ENCODE measurements at regions not wholly inside any gene's neighbourhood (a gene's known extent, or its start where the extent isn't known, plus 50 kb on each side); places are given as distances from the start of the nearest gene placed in this dataset.
A peak's percentile ranks its signal among the peaks of the same experiment; 100 is the strongest.

DNA sequence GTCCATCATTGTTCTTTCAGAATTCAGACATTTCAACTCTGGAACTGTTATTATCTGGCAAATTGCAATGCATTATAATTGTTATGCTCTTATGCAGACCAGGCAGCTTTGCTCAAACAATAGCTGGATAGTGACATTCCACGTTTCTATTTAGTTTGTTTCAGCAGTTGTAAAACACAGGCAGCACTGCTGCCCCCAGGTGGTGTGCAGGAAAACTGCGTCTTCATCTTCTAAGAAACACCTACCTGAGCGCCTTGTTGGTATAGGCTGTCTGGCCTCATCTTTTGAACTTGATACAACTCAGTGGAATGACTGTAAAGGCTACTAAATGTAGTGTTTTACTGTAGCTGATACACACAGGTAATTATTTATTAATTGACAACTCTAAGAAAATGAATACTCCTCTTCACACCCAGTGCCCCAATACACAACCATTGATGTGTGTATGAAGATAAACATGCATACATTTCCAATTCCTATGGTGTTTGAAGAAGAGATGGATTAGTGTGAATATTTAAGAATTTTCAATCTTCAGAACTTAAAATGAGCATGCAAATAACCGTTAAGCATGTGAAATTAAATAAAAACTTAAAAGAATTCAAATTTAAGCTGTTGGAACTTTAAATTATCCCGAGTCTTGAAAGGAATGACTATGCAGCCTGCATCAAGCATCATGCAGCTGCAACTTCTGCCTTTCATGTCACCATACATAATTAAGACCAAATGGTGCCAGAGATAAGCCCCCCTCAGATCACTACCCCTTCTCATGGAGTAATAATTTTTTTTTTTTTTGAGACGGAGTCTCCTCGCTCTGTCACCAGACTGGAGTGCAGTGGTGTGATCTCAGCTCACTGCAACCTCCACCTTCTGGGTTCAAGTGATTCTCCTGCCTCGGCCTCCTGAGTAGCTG is 85.6 kb downstream of the CD8B2 start:
- no peak for DNase-seq (ENCODE audit: low read depth in 2 of 2, low spot score in 1 of 2)

DNA sequence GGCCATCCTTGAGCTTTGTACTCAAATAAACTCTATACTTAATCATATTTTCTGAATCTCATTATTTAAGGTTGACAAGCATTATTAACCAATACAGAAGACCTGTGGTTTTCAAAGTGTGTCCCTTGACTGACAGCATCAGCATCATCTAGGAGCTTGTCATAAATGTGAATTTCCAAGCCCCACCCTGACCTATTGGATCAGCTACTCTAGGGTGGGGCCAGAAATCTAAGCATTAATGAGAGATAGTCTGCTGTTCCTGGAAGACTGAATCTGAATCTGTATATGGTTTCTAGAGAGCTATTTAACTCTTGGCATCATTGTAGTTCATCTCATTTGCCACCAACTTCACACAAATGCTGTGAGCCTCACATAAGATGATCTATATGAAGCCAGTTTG is 86.6 kb downstream of the CD8B2 start:
- no peak for DNase-seq (ENCODE audit: low read depth in 2 of 2, low spot score in 1 of 2)

DNA sequence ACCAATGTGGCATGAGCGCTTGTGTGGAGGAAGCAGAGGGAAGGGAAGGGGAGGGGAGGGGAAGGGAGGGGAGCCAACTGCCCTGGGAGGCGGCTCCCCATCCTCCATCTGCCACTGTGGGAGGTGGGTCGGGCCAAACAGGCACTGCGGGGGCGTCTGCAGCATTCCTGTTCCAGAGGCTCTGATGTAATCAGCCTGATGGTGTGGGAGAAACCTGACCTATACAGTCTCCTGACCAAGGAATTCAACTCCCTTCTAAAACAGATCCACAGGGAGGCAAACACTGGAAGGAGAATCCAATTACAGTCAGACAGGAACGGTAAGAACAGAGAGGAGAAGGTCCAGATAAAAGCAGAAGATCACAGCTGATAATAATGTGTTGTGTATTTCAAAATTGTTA is 88.8 kb downstream of the CD8B2 start:
- no peak for DNase-seq (ENCODE audit: low read depth in 2 of 2, low spot score in 1 of 2)

DNA sequence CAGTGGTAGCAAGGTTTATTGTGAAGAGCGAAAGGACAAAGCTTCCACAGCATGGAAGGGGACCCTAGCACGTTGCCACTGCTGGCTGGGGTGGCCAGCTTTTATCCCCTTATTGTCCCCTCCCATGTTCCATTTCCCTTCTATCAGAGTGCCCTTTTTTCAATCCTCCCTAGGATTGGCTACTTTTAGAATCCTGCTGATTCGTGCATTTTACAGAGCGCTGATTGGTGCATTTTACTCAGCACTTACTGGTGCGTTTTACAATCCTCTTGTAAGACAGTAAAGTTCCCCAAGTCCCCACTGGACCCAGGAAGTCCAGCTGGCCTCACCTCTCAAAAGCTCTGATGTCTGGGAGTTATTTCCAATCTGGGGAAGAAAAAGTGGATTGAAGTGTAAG is 90.1 kb downstream of the CD8B2 start:
- DNase-seq (ENCODE audit: low read depth in 2 of 2, low spot score in 1 of 2) = no peak

DNA sequence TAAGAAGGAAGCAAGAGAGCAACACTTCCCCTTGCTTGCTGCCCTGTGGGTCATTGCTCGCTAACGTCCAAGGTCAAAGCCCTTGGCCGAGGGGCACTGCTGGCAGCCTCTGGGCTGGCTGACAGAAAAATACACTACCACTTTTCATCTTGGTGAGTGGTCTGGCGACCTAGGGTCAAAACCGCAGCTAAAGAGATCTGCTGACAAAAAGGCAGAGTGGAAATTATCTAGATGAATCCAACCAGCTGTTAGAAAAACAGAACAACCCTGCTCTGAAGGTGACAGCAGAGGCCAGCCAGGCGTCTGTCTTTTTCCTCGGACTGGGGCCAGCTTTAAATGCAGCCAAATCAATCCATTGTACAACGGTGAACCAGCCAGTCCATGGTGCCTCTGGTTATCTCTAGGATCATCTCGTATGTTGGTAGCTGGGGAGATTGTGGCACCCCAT is 92.6 kb downstream of the CD8B2 start:
- no peak for DNase-seq (ENCODE audit: low read depth in 2 of 2, low spot score in 1 of 2)

DNA sequence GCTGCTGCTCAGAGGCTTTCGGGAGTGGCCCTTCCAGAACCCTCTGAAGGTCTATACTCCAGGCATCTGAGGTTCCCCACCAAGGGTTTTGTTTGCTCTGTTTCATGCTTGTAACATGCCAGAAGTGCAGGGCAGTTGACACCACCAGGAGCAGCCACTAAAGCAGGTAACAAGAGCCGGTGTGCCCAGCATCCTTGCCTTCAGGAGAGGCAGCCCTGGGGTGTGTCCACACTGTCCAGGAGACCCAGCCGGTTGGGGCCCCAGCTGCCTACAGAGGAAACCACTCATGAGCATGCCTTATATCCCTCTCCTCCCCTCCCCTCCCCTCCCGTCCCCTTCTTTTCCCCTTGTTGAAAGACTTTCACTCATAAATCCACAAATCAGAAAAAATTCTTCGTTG is 93.1 kb downstream of the CD8B2 start:
- DNase-seq (ENCODE audit: low read depth in 2 of 2, low spot score in 1 of 2) = no peak

DNA sequence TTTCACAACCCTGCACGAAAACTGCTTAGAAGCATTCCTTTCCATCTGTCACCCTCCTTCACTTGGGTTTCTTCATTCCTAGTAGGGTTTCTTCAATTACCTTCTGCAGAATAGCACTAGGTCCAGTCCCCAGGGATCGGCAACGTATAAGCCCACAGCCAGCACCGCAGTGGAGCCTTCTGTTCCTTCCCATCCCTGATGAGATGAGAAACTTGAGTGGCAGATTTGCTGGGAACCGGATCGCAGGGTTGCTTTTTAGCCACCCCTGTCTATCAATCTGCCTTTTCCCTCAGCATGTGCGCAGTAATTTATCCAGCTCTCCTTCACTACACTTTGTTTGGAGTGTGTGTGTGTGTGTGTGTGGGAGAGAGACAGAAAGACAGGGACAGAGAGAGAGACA is 94.2 kb downstream of the CD8B2 start:
- no peak for DNase-seq (ENCODE audit: low read depth in 2 of 2, low spot score in 1 of 2)

DNA sequence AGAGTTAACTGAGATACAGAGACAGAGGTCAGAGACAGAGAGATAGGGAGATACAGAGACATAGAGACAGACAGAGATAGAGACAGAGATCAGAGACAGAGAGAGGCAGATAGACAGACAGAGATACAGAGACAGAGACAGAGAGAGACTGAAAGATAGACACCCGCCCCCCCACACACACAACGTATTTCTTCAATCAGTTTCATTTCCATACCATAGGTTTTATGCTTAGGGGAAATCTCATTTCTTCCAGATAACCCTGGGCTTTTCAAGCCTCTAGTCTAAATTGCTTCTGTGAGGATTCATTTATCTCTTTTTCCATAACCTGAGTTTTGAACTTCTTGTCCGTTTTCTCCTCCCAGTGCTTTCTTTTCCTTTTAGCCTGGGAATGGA is 94.6 kb downstream of the CD8B2 start:
- DNase-seq (ENCODE audit: low read depth in 2 of 2, low spot score in 1 of 2) = no peak

DNA sequence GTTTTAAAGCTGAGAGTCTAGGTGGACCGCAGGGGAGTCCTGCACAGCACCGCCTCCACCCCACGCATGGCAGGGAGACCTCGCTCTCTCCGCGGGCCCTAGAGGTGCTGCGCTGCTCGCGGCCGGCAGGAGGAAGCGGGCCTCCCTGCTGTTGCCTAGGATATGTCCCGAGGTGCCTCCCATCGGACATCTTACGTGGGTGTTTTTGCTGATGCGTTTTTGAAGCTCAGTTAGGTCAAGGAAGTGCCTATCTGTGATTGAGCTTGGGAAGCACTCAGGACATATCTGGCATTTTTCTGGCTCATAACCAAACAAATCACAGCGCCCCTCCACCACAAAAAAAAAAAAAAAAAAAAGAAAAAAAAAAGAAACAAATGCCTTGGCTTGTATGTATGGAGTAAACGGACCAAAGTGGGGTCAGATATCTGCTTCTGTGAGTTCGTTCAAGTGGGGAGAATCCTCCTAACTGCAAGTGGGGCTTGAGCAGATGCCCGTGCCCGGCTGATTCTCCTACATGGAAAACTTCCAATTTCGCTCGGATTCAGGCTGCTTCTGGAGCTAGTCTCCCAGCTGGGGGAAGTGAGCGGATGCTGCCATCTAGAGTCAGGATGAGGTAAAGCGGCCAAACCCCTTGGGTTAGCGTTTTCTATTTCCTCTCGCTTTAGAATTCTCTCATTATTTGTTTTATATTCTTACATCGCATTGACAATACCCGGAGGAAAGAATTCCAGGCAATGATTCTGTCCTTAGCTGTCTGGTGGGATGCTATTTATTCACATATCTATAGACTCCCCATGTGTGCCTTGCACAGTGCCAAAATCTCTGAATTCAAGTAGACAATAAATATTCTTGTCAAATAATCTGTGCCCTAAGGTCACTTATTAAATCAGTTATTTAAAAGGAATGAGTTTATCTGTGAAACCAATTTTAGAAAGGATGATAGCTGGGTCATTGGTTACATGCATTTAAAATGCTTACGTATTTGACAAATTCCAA is 95.3 kb downstream of the CD8B2 start:
- peak; percentile 21 to 31 for DNase-seq (ENCODE audit: low read depth in 2 of 2, low spot score in 1 of 2)

DNA sequence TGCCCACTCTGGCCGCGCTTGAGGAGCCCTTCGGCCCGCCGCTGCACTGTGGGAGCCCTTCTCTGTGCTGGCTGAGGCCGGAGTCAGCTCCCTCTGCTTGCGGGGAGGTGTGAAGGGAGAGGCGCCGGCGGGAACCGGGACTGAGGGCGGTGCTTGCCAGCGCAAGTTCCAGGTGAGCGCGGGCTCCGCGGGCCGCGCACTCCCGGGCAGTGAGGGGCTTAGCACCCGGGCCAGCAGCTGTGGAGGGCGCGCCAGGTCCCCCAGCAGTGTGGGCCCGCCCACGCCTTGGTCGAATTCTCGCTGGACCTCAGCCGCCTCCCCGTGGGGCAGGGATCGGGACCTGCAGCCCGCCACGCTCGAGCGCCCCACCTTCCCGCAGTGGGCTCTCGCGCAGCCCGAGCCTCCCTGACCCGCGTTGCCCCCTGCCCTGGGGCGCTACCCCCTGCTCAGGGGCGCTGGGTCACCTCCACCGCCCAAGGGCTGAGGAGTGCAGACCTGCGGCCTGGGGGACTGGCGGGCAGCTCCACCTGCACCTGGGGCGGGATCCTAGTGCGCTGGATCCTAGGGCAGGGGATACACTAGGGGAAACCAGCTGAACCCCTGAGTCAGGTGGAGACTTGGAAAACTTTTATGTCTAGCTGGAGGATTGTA is 97.3 kb downstream of the CD8B2 start:
- no peak for DNase-seq (ENCODE audit: low read depth in 2 of 2, low spot score in 1 of 2)

DNA sequence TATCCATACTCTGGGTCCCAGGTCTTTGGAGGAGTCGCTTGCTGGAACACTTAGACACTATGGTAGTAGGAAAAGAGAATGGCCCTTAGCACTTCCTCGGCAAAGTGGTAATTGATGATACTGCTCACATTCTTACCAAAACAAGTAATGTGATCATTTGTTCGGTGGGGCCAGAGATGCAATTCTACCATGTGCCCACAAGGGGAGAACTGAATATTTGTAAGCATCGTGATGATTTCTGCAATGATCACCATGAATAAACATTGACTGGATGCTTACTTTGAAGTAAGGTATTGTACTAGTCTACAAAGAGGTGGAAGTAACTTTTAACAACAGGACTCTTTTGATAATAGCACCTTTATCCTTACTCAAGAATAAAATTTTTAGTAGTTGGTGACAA is 109.7 kb downstream of the CD8B2 start:
- DNase-seq (ENCODE audit: low read depth in 2 of 2, low spot score in 1 of 2) = no peak

DNA sequence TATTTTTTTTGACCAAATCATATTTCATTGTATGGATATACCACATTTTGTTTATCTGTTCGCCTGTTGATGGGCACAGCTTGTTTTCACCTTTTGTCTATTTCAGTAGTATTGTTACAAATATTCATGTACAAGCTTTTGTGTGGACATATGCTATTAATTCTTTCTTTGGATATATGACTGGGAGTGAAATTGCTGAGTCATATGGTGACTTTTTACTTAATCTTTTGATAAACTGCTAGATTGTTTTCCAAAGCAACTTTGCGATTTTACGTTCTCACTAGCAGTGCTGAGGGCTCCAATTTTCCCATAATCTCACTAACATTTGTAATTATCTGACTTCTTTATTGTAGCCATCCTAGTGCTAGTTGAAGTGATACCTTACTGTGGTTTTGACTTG is 112.4 kb downstream of the CD8B2 start:
- DNase-seq (ENCODE audit: low read depth in 2 of 2, low spot score in 1 of 2) = no peak

DNA sequence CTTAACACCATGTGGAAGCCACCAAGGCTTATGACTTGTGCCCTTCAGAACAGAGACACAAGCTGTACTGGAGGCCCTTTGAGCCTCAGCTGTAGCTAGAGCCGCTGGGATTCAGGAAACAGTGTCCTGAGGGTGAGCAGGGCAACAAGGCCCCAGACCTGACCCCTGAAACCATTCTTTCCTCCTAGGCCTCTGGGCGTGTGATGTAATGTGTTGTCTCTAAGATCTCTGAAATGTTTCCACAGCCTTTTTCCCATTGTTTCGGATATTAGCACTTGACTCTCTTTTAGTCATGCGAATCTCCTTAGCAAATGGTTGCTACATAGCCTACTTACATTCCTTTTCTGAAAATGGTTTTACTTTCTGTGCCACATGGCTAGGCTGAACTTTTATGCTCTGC is 114.9 kb downstream of the CD8B2 start:
- no peak for DNase-seq (ENCODE audit: low read depth in 2 of 2, low spot score in 1 of 2)

DNA sequence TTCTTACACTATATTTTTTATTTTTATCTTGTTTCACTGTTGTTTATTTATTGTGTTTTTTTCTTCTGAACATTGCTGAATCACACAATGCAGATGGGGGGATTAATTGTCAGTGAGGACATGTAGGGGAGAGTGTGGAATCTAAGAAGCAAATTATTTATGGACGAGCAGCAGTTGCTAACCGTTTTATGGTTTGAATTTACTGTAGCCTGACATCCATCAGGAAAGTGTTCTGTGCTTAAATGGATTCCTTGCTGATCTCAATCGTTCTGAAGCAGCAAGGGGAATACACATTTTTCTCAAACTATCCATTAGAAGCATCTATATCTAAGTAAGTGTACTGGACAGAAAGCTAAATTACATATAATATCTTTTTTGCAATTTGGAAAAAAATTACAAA is 119.5 kb downstream of the CD8B2 start:
- no peak for DNase-seq (ENCODE audit: low read depth in 2 of 2, low spot score in 1 of 2)

DNA sequence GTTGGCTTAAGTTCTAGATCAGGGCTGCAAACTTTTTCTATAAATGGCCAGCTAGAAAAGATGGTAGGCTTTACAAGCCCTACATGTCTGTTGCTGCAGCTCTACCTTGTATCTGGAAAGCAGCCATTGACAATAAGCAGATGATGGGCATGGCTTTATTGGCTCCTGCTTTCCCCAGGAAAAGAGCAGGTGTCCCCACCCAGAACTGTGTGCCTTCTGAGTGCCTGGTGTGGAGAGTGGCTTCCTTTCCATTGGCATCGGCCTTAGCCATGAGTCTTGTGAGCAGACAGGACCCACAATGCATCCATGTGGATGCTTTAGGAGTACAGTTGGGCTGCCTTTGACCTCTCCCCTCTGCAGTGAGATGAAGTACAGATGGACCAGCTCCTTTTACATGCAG is 120.2 kb downstream of the CD8B2 start:
- no peak for DNase-seq (ENCODE audit: low read depth in 2 of 2, low spot score in 1 of 2)

DNA sequence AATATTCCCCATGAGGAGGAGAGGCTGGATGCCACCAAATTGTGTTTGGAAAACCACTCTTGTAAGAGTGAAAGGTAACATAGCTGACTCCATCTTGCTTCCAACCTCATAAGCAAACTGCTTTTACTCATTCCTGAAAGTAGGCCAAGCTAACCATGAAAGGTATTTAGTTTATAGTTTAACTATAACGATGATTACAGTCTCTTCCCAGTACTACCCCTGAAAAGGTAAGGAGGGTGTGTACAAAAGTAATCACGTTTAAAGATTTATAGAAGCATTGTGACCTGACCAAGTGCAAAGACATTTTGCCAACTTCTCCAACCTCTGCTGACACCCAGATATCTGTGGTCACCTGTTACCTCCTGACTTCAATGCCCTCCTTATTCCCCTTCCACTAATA is 122.6 kb downstream of the CD8B2 start:
- no peak for DNase-seq (ENCODE audit: low read depth in 2 of 2, low spot score in 1 of 2)

DNA sequence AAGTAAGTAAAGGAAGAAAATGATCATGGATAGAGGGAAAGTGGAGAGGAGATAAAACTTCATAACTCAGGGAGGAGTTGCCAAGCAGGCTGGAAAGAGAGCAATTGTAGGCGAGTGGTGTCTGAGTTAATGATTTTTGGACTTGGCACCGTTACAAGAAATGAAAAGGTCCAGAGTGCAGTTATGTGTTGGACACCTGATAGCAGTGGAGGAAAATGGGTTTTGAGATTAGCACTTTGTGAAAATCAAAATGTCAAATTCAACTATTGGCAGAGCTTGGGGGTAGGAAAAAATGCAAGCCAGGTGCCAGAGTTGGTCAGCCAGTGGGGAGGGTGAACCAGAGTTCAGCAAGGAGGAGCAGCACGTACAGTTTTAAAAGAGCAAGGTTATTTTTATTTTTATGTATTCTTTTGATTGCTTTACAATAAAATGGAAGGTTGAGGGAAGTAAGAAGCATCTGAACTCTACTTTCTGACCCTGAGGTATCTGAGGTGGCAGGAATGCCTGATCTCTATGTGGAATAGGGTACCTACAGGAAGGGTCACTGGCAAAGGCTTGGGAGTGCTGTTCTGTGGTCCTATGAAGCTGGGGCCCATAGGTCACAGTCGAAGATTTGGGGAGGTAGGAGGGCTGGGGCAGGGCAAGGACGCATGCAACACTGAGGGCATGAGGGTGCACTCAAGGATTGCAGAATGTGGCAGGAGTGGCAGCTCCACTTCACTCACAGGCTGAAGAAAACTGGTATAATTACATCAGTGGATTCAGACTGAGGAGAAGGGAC is 127.5 kb downstream of the CD8B2 start:
- DNase-seq (ENCODE audit: low read depth in 2 of 2, low spot score in 1 of 2) = no peak

DNA sequence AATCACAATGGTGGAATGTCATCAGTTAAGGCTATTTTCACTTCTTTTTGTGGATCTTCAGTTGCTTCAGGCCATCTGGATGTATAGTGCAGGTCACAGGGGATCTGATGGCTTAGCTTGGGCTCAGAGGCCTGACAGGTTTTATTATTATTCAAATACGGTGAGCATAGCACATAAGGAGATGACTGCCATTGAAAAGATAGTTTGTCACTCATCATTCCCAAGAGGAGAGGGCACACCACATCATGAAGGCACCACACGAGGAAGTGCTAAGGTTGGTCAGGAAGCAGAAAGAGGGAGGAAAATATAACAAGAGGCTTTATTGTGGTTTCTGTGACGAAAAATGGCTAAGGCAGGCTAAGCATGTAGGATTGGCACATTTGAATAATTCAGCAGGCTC is 131.4 kb downstream of the CD8B2 start:
- DNase-seq (ENCODE audit: low read depth in 2 of 2, low spot score in 1 of 2) = no peak

DNA sequence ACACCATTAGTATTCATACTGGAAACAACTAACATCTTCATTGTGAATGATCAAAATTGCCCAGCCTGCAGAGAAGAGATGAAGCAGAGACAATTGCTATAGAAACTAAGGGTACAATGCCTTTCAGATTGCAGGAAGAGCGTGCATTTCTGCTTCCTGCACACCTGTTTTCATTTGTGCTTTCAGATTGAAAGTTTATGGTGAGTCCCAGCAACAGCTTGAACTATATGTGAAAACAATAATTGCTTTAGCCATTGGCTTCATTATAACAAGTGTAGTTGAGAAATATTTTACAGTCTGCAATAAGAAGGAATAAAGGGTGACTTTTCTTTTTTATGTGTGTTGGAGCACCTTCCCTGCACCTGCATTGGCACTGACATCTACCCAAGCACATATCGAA is 136.3 kb downstream of the CD8B2 start:
- no peak for DNase-seq (ENCODE audit: low read depth in 2 of 2, low spot score in 1 of 2)

DNA sequence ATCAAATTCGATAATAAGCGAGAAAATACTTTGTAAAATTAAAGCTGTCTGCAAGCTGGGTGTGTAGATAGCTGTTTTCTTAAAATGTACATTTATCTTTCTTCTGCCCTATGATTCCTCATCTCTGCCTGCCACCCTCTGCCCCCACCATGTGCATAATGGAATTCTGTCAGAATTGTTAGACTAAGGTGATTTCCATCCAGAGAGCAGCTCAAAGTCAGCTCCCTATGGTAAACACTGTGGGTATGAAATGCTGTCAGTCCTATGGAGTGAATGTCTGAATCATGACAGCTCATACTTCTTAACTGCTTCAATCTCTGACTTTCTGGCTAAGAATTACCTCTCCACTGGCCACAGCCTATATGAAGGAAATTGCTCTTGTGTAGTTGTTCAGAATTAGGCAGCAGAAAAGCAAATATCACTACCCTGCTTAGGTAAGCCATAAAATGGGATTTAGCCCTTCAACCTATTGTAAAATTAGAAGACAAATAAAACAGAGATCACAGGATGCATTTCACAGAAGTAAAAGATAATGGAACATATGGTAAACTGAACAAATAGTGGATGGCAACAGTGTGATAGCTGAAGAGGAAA is 137.7 kb downstream of the CD8B2 start:
- DNase-seq (ENCODE audit: low read depth in 2 of 2, low spot score in 1 of 2) = no peak
